ENCODE measurements at regions not wholly inside any gene's neighbourhood (a gene's known extent, or its start where the extent isn't known, plus 50 kb on each side); places are given as distances from the start of the nearest gene placed in this dataset.

- intact Hi-C loops (cut with DNase I; ENCODE audit: low total_unique reads), result no loop called here
- Histone ChIP-seq H3K9me3 (no peaks in the 10 kb centered on the region), H3K4me3 (no peak overlapping the region), H3K4me1 (peaks cover 5% of the 10 kb centered on the region), H3K36me3 (ENCODE audit: low read depth, missing control alignments) (no peaks in the 10 kb centered on the region), H3K27me3 (no peaks in the 10 kb centered on the region), H3K27ac (no peak overlapping the region)
- TF ChIP-seq CTCF (IDR thresholded peaks at IDR 0.05), result no peak
- TF ChIP-seq POLR2A (IDR thresholded peaks at IDR 0.05), result no peak
- 73 to 79% methylated on average over 6 of the region's 6 CpGs for WGBS, 2 donors
- DNase-seq, result no peak
Measured at GRCh38 chr2:45127321-45127720, 118.1 kb upstream of the SIX2 start.

GRCh38 chr2:45125232-45125631 is 116.0 kb upstream of the SIX2 start:
- 84 to 85% methylated on average over 4 of the region's 4 CpGs for WGBS, 2 donors
- H3K27me3 ChIP-seq, result no peaks in the 10 kb centered on the region
- H3K27ac ChIP-seq, result no peak overlapping the region
- DNase-seq, result no peak
- H3K4me1 ChIP-seq, result peaks cover 5% of the 10 kb centered on the region
- no peaks in the 10 kb centered on the region for H3K36me3 ChIP-seq (ENCODE audit: low read depth, missing control alignments)
- H3K9me3 ChIP-seq, result no peaks in the 10 kb centered on the region
- intact Hi-C loops (cut with DNase I; ENCODE audit: low total_unique reads), result no loop called here
- no peak overlapping the region for H3K4me3 ChIP-seq
- TF ChIP-seq CTCF (IDR thresholded peaks at IDR 0.05) (no peak), POLR2A (IDR thresholded peaks at IDR 0.05) (no peak)

GRCh38 chr2:45124456-45124855 is 115.2 kb upstream of the SIX2 start:
- H3K4me1 ChIP-seq, result peaks cover 5% of the 10 kb centered on the region
- H3K4me3 ChIP-seq, result no peak overlapping the region
- H3K9me3 ChIP-seq, result no peaks in the 10 kb centered on the region
- no peaks in the 10 kb centered on the region for H3K36me3 ChIP-seq (ENCODE audit: low read depth, missing control alignments)
- WGBS, 2 donors, result 91 to 95% methylated on average over 5 of the region's 5 CpGs
- intact Hi-C loops (cut with DNase I; ENCODE audit: low total_unique reads), result no loop called here
- H3K27me3 ChIP-seq, result no peaks in the 10 kb centered on the region
- no peak for TF ChIP-seq CTCF (IDR thresholded peaks at IDR 0.05)
- no peak for TF ChIP-seq POLR2A (IDR thresholded peaks at IDR 0.05)
- H3K27ac ChIP-seq, result no peak overlapping the region
- DNase-seq, result no peak

- peaks cover 5% of the 10 kb centered on the region for H3K4me1 ChIP-seq
- H3K4me3 ChIP-seq, result no peak overlapping the region
- TF ChIP-seq CTCF (IDR thresholded peaks at IDR 0.05) (no peak), POLR2A (IDR thresholded peaks at IDR 0.05) (no peak)
- no peak overlapping the region for H3K27ac ChIP-seq
- no peak for DNase-seq
- WGBS, 2 donors, result 81 to 84% methylated on average over 6 of the region's 6 CpGs
- intact Hi-C loops (cut with DNase I; ENCODE audit: low total_unique reads), result no loop called here
- no peaks in the 10 kb centered on the region for H3K27me3 ChIP-seq
- H3K9me3 ChIP-seq, result no peaks in the 10 kb centered on the region
- H3K36me3 ChIP-seq (ENCODE audit: low read depth, missing control alignments), result no peaks in the 10 kb centered on the region
Measured at GRCh38 chr2:45123521-45124191, 114.4 kb upstream of the SIX2 start.

GRCh38 chr2:45123065-45123464 is 113.8 kb upstream of the SIX2 start:
- intact Hi-C loops (cut with DNase I; ENCODE audit: low total_unique reads), result no loop called here
- Histone ChIP-seq H3K4me1 (no peaks in the 10 kb centered on the region), H3K27ac (no peak overlapping the region), H3K27me3 (no peaks in the 10 kb centered on the region), H3K36me3 (ENCODE audit: low read depth, missing control alignments) (no peaks in the 10 kb centered on the region), H3K9me3 (no peaks in the 10 kb centered on the region), H3K4me3 (no peak overlapping the region)
- no peak for DNase-seq
- TF ChIP-seq CTCF (IDR thresholded peaks at IDR 0.05), result no peak
- no peak for TF ChIP-seq POLR2A (IDR thresholded peaks at IDR 0.05)
- WGBS, 2 donors, result 75 to 81% methylated on average over 2 of the region's 2 CpGs

Data from testis (tissue), 2 donors.